ENCODE measurements at regions not wholly inside any gene's neighbourhood (a gene's known extent, or its start where the extent isn't known, plus 50 kb on each side); places are given as distances from the start of the nearest gene placed in this dataset.

DNA sequence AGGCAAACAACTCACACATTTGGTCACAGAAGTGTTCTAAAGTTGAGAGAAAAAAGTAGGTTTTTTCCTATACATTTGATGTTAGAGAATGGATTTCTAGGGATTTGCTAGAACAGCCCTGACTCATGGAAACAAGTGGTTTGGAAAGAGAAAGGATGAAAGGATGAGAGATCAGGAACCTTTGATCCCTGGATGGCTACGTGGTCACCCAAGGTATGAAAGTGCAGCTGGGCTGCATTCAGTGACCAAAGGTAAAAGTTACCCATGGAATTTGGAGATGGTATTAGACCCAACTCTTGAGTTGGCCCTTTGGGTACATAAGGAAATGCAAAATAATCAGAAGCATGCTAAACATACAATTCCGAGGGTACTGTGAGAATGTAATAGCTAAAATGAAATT, 61.3 kb upstream of the SPIN1 start:
- DNase-seq = no peak

DNA sequence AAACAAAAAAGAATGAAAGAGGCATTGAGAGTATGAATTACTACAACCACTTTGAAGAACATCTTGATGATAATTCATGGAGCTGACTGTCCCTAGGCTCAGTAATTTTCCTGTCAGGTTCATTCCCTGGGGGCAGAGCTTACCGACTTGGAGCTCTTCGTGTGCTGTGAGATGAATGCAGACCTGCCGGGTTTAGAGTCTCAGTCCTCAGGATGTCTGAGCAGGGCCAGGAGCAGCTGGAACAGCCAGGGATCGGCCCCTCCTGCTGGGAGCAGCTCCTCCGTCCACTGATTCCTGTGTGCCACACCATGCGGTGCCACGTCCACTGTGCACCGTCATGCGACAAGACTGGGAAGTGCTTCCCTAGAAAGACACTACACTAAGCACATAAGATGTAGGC, 62.2 kb upstream of the SPIN1 start:
- no peak for DNase-seq

DNA sequence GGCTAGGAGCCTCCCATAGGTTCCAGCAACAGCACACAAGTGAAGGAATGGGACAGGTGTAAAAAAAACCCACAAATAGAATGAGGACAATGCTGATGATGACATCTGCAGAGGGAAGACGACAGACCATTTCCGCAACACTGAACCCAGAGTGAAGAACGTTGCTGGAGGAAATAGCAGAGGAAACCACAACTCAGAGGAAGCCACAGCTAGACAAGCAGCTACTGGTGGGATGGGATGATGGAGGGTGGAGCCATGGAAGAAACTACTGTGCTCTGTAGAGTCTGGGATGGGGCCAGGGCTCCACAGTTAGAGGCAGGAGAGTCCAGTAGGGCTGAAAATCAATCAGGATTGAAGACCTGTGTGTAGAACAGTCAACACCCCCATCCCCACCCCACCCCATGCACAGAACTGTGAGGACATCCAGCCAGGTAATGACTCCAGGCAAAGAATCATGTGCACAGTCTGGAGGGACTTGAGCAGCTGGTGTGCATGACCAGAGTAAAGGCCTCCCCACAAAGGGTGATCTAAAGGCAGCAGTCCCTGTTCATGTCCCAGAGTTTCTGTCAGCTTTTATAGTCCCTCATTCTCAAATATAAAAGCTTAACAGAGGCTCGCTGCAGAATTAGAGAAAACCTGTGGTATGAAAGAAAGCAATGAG, 65.2 kb upstream of the SPIN1 start:
- DNase-seq = peak in 1 of 2 experiments; percentile 16

DNA sequence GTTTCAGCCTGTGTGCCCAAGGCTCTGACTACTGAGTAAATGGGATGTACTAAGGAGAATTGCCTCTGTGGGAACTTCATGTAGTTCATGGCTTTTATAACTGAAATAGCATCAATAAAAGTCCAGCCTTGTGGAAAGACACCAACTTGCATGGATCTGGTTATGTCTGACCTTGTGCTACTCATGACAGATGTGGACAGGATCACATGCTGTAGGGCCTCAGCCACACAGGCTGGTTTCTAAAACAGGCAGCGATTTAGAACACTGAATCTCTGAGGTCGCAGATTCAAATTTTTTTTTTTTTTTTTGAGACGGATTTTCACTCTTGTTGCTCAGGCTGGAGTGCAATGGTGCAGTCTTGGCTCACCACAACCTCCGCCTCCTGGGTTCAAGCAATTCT, 66.5 kb upstream of the SPIN1 start:
- no peak for DNase-seq

DNA sequence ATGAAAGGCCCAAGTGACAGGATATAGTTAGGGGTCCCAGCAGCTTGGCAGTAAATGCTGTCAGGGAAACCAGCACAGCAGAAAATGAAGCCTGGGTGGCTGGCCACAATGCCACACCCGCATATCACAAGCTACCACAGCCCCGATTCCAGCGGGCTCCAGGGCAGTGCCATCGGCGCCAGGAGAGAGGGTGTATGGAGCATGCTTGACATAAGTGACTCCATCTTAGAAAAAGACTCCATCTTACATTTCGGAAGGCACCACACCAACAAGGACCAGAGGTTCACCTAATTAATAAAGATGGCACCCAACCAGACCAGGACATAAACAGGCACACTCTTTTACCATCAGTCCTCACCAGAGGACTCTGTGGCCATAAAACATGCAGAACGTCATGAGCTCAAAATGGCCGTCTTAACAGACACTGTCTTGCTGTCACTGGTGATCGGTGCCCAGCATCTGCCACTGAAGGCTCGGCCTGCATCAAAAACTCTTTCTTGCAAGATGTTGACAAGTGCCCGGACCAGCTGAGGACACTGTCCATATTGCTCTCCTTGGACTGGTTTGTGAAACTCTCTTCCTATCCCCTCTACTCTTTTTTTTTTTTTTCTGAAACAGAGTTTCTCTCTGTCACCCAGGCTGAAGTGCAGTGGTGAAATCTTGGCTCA, 67.4 kb upstream of the SPIN1 start:
- no peak for DNase-seq

DNA sequence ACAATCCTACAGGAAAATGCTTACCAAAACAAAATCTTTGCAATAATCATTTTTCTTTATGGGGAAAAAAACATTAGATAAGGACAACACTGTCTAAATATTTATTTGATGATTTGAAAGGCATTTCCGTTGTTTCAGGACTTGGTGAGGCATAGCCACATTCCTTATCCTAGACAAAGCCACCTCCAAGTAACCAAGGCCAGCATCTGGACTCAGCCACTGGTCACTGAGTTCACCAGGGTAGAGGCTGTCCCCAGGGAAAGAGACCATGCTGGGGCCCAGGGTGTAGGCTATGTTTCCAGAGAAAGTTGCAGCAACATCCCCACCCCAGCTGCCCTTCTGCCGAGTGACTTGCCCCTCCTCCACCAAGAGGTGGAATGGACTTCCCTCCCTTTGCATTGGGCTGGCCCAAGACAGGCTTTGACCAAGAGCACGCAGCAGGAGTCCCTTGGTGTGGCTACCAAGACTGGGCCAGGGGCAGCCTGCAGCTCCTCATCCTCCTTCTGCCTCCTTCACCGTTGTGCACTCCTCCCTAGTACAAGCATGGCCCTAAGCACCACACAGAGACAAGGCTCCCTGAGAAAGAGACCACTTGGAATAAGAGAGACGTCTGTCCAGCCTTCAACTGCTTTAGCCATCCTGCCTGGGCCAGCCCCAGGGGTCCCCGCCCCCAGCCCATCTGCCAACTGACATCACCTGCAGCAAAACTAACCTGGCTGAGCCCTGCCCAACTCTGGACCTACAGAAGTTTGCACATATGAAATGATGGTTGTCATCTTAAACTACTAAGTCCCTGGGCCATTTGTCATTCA, 68.1 kb upstream of the SPIN1 start:
- no peak for DNase-seq

DNA sequence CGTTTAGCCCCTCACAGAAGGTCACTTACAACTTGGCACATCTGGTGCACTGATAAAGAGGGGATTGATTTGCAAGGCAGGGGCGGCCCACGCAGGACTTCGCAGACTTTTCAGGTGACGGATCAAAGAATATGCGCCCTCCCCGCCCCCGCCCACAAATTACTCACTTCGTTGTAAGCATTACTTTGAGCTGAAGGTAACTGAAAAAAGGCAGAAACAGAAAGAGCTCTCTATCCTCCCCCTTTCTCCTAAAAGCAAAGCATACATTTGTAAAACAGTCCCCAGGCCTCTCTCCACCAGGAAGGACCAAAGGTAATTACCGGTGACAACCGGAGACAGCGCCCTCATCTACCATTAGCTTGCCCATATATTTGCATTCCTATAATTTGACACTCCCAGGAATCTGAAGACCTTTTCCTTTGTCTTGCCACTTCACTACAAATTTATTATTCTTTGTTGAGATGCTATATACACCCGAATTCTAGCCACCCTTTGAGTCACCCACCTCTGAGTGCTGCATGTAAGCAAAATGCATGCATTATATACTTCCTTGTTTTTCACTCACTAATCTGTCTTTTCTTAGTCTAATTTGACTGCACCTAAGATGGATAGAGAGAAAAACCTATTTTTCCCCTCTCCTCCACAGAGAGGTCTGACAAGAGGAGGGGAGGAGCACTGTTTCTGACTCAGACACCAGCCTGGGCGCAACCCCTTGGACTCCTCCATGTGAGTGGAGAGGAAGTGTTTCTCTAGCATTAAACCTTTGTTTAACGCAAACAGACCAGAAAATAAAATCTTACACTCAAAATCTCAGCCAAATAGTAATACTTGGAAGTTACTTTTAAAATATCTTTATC, 74.7 kb upstream of the SPIN1 start:
- DNase-seq = peak; percentile 51 to 52

DNA sequence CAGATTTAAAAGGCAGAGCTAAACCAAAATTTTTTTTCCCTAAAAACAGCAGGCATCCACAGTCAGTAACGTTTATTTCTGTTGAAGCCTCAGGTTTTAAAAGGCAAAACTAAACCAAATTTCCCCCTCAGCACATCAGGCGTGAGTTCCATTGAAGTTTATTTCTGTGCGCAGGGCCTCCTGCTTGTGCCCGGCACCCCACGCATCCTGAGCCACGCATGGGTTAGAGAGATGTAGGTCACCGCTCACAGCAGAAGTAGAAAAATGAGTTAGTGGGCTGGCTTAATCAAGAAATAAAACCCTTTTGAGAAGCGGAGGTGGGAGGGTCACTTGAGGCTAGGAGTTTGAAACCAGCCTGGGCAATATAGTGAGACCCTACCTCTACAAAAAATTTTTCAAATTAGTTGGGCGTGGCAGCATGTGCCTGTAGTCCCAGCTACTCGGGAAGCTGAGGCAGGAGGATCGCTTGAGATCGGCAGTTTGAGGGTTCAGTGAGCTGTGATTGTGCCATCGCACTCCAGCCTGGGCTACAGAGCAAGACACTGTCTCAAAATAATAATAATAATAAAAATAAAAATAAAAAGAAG, 75.6 kb upstream of the SPIN1 start:
- no peak for DNase-seq

DNA sequence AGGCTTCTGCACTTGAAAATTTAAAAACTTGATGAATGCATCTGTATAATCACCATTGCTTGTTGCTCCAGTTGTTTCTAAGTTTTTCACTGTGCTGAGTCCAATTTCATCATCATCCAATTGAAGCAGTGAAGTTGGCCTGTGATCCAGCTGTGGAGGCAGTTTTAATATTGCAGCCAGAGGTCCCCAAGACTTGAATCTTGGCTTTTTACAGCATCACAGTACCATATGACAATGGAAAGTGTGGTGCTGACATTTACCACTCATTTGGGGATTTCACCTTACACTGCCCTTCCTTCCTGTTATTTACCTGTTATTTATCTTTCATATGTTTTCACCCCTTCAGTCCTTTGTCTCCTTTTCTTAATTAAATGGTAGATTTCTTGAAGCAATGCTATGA, 76.2 kb upstream of the SPIN1 start:
- DNase-seq = no peak

DNA sequence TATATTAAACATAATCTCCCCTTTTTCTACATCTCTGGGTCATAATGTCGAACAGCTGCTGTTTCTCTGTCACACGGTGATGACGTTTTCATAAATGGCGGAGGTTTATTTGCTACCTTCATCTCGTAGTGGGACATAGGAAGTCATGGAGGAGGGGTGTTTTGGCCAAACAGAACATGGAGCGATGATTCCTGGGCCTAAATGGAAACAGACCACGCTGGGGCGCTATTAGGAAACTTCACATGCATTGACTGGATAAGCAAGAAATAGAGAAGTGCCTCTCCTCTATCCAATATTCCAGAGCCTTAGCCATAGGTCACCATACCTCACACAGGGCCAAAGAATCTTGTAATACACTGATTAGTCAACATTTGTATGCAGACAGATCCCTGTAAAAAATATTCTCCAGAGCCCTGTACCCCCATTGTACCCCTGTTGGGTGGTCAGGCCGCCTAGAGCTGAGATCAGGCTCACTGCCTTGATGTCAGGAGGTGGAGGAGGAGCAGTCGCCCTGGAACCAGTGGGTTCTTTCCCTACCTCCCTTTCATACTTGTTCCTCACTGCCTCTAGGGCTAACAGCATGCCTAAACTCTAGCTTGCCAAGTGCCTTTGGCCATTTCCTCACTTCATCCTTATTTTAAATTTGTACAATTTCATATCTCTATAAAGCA, 77.8 kb upstream of the SPIN1 start:
- no peak for DNase-seq

DNA sequence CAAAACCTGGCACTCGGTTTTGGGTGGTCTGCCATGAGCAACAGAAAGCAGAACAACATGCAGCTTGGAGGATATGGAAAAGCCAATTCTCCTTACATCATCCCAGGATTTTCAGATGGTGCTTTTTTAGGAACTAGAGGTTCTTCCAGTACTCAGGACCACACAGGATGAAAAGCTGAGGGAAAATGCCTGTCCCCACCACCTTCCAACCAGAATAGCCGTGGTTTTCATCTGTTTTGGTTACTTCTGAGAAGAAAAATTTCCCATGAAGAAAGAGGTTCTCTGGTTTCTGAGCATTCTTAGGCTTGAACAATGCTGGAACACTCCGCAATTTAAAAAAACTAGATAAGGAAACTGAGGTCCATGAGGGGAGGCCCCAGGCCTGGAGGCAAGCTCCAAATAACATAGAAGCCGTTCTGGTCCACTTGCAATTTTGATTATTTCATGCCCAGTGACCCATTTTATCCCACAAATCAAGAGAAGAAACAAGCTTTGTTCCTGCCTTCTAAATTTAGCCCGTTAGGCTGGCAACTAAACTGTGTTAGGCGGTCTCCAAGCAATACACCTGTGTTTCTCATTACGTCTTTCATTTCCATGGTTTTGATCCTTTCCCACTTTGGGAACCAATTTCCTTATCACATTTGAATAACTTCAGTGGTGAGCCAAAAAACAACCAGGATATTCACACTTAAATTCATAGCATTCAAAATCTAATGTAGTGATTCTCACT, 79.2 kb upstream of the SPIN1 start:
- no peak for DNase-seq

DNA sequence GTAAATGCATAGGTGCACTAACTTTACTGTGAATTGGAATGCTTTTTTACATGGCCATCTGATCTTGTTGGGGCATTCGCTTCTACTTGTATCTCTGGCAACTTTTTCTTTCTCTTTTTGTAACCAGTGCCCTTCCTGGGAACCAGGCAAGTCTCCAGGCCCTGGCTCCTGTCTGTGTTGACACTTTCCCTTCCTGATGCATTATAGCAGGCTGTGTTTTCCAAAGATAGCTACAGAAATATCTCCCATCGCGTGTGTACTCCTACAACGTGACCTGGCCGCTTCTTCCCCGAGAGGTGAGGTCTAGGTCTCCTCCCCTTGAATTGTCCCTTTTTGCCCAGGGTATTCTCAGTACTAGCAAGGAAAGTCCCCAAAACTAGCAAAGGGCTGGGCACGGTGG, 81.1 kb upstream of the SPIN1 start:
- DNase-seq = no peak

DNA sequence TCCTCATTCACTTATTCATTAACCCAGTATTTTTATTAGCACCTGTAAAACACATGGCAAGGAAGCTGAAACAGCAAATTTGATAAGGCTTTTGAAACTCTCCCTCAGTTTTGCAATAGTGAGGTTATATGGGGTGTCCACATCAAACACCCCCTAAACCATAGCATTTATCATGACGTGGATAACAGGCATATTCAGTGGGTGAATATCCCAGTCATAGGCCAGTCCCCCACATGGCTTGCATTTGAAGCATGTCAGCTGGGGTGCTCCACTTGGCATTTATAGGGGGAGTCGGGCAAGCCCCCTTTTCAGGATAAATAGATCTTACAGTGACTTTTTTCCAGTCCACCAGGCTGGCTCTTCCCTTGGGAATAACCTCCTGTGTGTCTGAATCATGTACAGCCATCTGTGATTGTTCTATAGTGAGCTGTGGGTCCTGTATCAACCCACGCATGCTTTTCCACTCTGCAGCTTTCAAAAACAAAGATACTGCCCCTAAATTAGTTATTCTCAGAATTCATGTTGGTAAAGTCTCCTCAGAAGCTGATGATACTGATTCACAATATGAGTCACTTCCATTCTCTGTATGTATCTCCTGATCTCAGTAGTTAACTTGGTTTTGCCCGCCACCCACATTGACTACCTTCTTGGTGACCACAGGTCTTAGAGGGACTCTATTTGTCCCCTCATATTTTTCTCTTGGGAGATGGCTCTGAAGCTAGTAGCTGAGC, 84.4 kb upstream of the SPIN1 start:
- peak in 1 of 2 experiments; percentile 12 for DNase-seq

DNA sequence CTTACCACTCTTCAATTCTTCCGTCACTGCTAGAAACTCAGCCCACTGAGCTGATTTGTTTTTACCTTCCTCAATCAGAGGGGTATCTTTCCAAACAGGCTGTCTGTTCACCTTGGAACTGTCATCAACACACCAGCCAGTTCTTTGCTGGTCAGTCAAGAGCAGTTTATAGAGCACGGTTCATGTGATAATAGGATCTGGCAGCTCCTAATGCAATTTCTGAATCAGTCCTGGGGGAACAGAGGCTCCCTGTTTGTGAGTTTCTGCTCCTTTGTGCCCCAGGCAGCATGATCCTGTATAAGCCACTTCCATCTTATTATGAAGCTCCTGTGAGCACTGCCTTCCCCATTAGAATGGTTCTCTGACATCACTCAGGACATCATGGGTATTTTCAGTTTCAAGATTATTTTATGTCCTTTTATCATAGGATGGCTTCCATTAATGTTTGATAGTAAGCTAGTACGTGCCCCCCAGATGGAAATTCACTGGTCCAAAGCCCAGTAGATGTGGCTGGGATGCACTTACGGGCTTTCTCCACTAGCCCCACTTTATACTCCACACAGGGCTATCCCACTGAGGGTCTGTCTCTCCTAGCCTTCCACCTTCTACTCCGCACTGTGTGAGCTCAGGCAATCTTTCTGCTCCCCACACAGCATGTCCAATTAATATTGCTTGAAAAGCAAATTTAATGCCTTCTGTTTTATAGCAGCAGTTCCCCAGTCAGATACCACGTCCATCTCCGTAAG, 85.5 kb upstream of the SPIN1 start:
- no peak for DNase-seq

DNA sequence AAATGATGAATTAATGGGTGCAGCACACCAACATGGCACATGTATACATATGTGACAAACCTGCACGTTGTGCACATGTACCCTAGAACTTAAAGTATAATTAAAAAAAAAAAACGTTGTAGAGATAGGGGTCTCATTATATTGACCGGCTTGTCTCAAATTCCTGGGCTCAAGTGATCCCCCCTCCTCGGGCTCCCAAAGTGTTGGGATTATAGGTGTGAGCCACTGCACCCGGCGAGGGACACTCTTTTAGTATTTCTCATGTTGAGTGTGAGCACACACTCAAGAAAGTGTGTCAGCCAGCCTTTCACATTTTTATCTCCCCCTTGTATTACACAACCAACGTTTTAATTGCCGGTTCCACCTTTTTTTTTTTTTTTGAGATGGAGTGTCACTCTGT, 87.7 kb upstream of the SPIN1 start:
- DNase-seq = no peak

DNA sequence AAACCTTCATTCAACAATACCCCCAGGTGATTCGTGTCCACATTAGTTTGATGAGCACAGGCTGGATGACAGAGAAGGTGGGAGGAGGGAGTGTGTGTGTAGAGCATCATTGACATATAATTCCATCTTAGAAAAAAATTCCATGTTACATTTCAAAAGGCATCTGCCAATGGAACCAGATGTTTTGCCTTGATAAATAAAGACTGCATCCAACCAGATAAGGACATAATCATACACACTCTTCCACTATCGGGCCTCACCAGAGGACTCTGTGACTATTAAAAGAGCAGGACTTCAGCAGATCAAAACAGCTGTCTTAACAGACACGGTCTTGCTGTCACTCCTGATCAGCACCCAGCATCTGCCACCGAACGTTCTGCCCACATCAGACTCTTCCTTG, 96.4 kb upstream of the SPIN1 start:
- no peak for DNase-seq

DNA sequence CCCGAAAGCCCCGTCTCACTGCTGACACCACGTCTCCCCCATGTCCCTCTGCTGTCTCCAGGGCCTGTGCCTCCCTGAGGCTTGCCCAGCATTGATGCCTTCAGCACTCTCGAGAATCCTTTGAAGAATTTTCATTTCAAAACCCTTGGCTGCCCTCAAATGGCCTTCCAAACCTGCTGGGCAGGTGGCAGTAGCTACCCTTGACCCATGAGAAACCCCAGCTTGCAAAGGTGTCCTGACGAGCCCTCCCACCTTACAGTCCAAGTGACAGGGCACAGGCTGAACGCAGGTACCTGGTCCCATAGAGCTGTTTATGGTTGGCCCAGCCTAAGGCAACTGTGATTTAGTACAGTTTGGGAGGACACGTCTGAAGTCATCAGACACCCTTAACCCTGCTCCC, 97.2 kb upstream of the SPIN1 start:
- no peak for DNase-seq

DNA sequence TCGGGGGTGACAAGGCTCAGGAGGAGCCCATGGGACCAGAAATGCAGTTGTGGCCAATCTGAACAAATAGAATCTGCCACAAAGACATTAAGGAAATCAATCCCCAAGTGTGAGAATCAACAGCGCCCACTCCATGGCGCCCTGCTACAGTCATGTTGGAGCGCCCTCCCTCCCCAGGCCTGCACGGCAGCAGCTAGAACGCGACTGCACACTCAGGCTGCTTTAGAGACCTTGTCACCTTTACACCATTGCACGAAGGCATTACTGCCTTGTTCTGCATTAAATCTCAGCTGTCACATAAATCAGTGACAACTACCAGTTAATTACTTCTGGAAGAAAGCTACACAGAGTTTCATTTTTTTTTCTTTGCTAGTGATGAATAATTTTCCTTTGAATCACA, 98.7 kb upstream of the SPIN1 start:
- DNase-seq = no peak

DNA sequence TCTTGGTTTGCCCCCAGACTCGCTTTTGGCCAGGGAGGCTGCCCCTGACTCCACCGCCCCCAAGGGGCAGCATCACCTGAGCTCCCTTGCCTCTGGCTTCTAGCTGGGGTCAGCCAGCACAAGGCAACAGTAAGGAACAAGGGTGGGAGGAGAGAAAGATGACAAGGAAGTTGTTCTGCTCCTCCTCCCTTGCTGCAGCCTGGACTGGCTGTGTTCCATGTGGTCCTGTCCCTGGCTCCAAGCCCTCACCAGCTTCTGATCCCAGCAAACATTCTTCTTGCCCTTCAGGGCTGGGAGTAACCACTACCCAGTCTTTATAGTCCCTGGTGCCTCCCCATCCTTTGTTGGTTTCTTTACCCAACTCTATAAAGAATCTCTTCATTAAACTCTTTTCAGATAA, 100.3 kb upstream of the SPIN1 start:
- no peak for DNase-seq

DNA sequence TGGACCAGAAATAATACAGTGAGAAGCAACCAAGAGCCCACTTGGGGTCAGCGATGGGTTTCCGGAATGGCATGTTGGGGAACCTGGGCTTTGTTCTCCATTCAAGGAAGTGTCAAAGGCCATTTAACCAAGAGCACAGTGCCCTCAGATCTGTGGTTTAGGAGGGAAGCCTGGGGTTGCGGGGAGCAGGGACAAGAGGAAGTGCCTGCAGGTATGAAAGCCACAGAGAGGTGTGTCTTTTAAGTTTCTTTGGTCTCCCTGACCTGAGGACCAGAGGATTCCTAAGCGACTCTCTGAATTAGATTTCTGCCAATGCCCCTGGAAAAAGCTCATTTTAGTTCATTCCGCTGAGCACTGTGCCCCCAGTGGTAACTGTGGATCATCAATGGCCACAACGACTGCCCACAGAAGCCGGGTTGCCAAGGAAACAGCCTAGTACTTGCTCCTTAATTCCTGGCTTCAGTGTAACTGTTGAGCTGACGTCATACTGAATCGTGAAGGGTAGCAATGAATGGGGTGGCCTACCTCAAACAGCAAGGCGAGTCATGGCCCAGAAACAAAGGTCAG, 107.3 kb upstream of the SPIN1 start:
- DNase-seq = no peak

Data from activated CD4-positive, alpha-beta T cell treated with anti-CD3 and anti-CD28 coated beads, Interleukin-2, amount 50 U/mL, for 4 hours (primary cell).